ENCODE measurements at regions not wholly inside any gene's neighbourhood (a gene's known extent, or its start where the extent isn't known, plus 50 kb on each side); places are given as distances from the start of the nearest gene placed in this dataset.

DNA sequence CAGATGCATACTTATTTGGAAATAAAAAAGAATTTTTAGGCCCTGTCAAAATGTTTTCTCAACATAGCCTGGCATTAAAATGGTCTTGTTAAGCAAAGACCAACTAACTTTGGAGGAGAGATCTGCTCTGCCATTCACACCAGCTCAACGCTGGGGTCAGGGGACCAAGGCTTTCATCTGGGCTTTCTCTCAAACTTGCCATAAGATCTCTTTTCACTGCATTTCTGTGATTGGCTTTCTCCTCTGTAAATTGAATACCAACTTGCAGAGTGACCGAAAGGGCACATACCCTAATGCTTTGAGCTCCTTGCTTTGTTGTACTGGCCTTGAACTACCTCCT lies 71.2 kb downstream of the MYCN start:
- in situ Hi-C loops (cut with HindIII; ENCODE audit: low pct_ligation_motif_present, low sequenced_read_pairs), result no loop called here
- H3K27ac ChIP-seq, result no peak overlapping the region
- H3K36me3 ChIP-seq (replicated peaks), result no peaks in the 10 kb centered on the region
- TF ChIP-seq, protein P1, sequence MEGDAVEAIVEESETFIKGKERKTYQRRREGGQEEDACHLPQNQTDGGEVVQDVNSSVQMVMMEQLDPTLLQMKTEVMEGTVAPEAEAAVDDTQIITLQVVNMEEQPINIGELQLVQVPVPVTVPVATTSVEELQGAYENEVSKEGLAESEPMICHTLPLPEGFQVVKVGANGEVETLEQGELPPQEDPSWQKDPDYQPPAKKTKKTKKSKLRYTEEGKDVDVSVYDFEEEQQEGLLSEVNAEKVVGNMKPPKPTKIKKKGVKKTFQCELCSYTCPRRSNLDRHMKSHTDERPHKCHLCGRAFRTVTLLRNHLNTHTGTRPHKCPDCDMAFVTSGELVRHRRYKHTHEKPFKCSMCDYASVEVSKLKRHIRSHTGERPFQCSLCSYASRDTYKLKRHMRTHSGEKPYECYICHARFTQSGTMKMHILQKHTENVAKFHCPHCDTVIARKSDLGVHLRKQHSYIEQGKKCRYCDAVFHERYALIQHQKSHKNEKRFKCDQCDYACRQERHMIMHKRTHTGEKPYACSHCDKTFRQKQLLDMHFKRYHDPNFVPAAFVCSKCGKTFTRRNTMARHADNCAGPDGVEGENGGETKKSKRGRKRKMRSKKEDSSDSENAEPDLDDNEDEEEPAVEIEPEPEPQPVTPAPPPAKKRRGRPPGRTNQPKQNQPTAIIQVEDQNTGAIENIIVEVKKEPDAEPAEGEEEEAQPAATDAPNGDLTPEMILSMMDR (IDR thresholded peaks at IDR 0.05; ENCODE audit: low read depth, low read length, missing control alignments), result no peak
- no peak overlapping the region for H3K4me3 ChIP-seq (ENCODE audit: low read depth, low read length)
- peaks cover 3% of the 10 kb centered on the region for H3K27me3 ChIP-seq (replicated peaks)
- DNase-seq, result no peak

DNA sequence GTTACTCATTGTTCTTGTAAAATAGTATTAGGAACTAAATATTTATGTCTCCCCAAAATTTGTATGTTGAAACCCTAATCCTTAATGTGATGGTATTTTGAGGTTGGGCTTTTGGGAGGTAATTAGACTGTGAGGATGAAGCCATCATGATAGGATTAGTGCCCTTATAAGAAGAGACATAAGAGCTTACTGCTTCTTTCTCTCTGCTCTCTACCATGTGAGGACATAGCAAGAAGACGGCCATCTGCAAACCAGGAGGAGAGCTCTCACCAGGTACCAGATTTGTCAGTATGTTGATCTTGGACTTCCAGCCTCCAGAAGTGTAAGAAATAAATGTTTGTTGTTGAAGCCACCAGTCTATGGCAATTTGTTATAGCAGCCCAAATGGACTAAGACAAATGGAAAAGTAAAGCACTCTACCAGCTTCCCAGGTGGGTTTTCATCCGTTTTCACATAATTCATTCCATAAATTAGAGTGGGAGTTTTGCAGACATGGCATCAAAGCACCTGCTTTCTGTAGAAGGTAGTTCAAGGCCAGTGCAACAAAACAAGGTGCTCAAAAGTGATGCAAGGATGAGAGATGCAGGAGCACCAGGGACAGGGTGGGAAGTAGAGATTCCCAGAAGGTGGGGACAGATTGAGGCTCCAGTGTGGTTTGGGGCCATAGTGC lies 70.7 kb downstream of the MYCN start:
- DNase-seq, result no peak
- Histone ChIP-seq H3K27me3 (replicated peaks) (peaks cover 3% of the 10 kb centered on the region), H3K36me3 (replicated peaks) (no peaks in the 10 kb centered on the region), H3K27ac (no peak overlapping the region), H3K4me3 (ENCODE audit: low read depth, low read length) (no peak overlapping the region)
- TF ChIP-seq, protein P1 (IDR thresholded peaks at IDR 0.05; ENCODE audit: low read depth, low read length, missing control alignments), result no peak
- in situ Hi-C loops (cut with HindIII; ENCODE audit: low pct_ligation_motif_present, low sequenced_read_pairs), result no loop called here

DNA sequence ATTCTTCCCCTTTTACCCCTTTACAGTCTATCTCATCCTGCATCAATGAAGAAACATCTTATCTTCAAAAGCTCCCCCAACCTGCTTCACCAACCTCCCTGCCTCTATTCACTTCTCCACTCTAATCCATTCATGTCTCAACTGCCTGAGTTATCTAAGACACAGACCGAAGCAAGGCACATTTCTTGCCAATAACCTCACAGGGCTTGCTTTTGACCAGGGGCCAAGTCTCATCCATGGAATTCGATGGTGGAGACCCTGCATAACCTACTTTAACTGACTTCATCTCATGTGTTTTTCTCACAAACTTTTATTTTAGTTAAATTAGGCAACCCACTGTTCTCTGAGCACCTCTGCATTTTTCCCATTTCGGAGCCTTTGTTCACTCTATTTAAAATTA lies 69.7 kb downstream of the MYCN start:
- no peaks in the 10 kb centered on the region for H3K36me3 ChIP-seq (replicated peaks)
- in situ Hi-C loops (cut with HindIII; ENCODE audit: low pct_ligation_motif_present, low sequenced_read_pairs), result no loop called here
- DNase-seq, result no peak
- TF ChIP-seq, protein P1 (IDR thresholded peaks at IDR 0.05; ENCODE audit: low read depth, low read length, missing control alignments), result no peak
- H3K27me3 ChIP-seq (replicated peaks), result peaks cover 3% of the 10 kb centered on the region
- no peak overlapping the region for H3K27ac ChIP-seq
- H3K4me3 ChIP-seq (ENCODE audit: low read depth, low read length), result no peak overlapping the region

GRCh38 chr2:16009560-16009959 lies 69.2 kb downstream of the MYCN start:
- TF ChIP-seq, protein P1 (IDR thresholded peaks at IDR 0.05; ENCODE audit: low read depth, low read length, missing control alignments), result no peak
- Histone ChIP-seq H3K4me3 (ENCODE audit: low read depth, low read length) (no peak overlapping the region), H3K27ac (no peak overlapping the region), H3K27me3 (replicated peaks) (peaks cover 3% of the 10 kb centered on the region), H3K36me3 (replicated peaks) (no peaks in the 10 kb centered on the region)
- in situ Hi-C loops (cut with HindIII; ENCODE audit: low pct_ligation_motif_present, low sequenced_read_pairs), result no loop called here
- DNase-seq, result no peak

DNA sequence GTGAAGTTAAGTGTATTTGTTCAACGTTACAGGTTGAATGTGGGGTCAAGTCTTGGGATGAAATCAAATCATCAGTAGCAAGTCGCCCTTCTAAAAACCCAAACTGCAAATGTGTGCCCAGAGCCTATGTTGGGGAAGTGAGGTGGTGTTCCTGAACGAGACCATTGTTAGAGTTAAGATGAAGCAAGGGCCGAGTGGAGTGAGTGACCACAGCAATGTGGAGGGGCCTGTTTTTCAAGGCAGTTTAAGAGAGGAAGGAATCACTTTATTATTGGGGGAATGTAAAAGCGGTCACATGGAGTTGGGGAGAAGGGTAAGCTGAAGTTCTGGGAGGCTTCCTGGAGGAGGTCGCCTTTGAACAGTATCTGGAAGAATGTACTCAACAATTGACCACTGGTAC lies 68.5 kb downstream of the MYCN start:
- in situ Hi-C loops (cut with HindIII; ENCODE audit: low pct_ligation_motif_present, low sequenced_read_pairs), result no loop called here
- TF ChIP-seq, protein P1 (IDR thresholded peaks at IDR 0.05; ENCODE audit: low read depth, low read length, missing control alignments), result no peak
- no peak overlapping the region for H3K4me3 ChIP-seq (ENCODE audit: low read depth, low read length)

DNA sequence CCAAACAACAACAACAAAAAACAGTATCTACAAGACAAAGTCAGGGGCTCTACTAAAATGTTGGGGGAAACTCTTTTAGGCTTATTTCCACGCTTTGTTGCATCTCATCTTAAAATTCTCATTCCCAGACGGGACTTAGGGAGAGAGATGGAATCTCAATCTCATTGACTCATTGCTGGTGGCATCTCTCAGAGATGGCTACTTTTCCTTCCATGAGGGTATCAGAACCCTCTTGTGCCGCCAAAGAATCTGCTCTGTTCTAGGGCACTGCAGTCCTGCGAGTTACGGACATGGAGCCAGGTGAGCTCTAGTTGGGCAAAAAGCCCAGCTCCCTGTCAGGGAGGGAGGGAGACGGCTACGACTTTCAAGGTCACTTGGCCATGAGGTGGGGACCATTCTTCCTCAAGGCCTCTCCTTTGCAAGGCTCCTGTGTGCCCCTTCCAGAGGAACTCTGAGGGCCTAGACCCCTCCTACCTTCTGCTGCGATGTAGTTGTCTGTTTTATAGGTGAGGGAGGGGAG lies 68.0 kb downstream of the MYCN start:
- DNase-seq, result no peak
- in situ Hi-C loops (cut with HindIII; ENCODE audit: low pct_ligation_motif_present, low sequenced_read_pairs), result no loop called here
- TF ChIP-seq, protein P1 (IDR thresholded peaks at IDR 0.05; ENCODE audit: low read depth, low read length, missing control alignments), result no peak

More for the DNA sequence above, 68.5 kb downstream of the MYCN start:
- no peak for DNase-seq
- Histone ChIP-seq H3K27me3 (replicated peaks) (peaks cover 3% of the 10 kb centered on the region), H3K27ac (no peak overlapping the region), H3K36me3 (replicated peaks) (no peaks in the 10 kb centered on the region)

More for the DNA sequence above, 68.0 kb downstream of the MYCN start:
- H3K27me3 ChIP-seq (replicated peaks), result peaks cover 3% of the 10 kb centered on the region
- H3K27ac ChIP-seq, result no peak overlapping the region
- no peak overlapping the region for H3K4me3 ChIP-seq (ENCODE audit: low read depth, low read length)
- no peaks in the 10 kb centered on the region for H3K36me3 ChIP-seq (replicated peaks)

All from brain microvascular endothelial cell (primary cell).